Parathyroid adenoma (tissue), 2 donors: ENCODE measurements at regions not wholly inside any gene's neighbourhood (a gene's known extent, or its start where the extent isn't known, plus 50 kb on each side); places are given as distances from the start of the nearest gene placed in this dataset.

Source experiments
- H2AFZ ChIP-seq: fragments of 300-600 bp; sonication (generic); one replicate; pipeline ENCODE4 v1.7.0; 2017; ENCODE audit warnings: antibody characterized with exemption, mild to moderate bottlenecking
- H3K27ac ChIP-seq: fragments of 300-600 bp; sonication (generic); one replicate; pipeline ENCODE4 v1.7.0; 2017
- H3K27me3 ChIP-seq: fragments of 300-600 bp; sonication (generic); one replicate; pipeline ENCODE4 v1.7.0; 2017; ENCODE audit warnings: low read length; ENCODE audit not compliant: control insufficient read depth, insufficient read depth
- H3K36me3 ChIP-seq: fragments of 300-600 bp; sonication (generic); one replicate; pipeline ENCODE4 v1.7.0; 2017; ENCODE audit warnings: low read length; ENCODE audit not compliant: control insufficient read depth, insufficient read depth
- H3K4me1 ChIP-seq: fragments of 300-600 bp; sonication (generic); one replicate; pipeline ENCODE4 v1.7.0; 2017; ENCODE audit warnings: control low read depth
- H3K4me2 ChIP-seq: fragments of 300-600 bp; sonication (generic); one replicate; pipeline ENCODE4 v1.7.0; 2017; ENCODE audit warnings: low read length
- H3K4me3 ChIP-seq: fragments of 300-600 bp; sonication (generic); one replicate; pipeline ENCODE4 v1.7.0; 2017; ENCODE audit warnings: low read depth, low read length
- H3K79me2 ChIP-seq: fragments of 300-600 bp; sonication (generic); one replicate; pipeline ENCODE4 v1.7.0; 2017; ENCODE audit warnings: control low read depth
- H3K9ac ChIP-seq: fragments of 300-600 bp; sonication (generic); one replicate; pipeline ENCODE4 v1.7.0; 2017; ENCODE audit warnings: mild to moderate bottlenecking
- H3K9me3 ChIP-seq: fragments of 300-600 bp; sonication (generic); one replicate; pipeline ENCODE4 v1.7.0; 2017; ENCODE audit warnings: low read length; ENCODE audit not compliant: control insufficient read depth
- TF ChIP-seq, protein P1 (sequence below): fragments of 300-600 bp; sonication (generic); IDR thresholded peaks from one replicate; pipeline ENCODE4 v1.7.0; 2017; ENCODE audit warnings: antibody characterized with exemption, mild to moderate bottlenecking
- donor health status: primary hyperparathyroidism.

DNA sequence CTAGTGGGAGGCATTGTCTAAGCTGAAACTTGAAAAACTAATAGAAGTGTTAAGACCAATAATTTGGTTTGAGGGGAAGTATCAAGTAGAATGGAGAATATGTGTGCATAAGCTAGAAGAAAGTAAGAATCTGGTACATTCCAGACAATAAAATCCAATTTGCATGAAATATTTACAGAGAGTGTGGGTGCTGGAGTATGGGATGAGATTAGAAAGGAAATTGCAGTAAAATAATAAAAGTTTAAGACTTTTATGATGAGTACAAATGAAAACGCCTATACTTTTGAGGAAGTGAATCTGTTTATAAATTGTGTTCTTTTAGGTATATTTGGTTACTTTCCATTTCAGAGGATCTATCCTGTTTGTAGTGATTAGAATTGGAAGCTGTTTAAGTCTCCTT is 165.4 kb upstream of the TNC start:
- Histone ChIP-seq H3K36me3 (no peaks in the 10 kb centered on the region), H3K4me3 (no peak overlapping the region), H3K4me2 (no peak overlapping the region), H3K9ac (no peak overlapping the region), H3K27me3 (no peaks in the 10 kb centered on the region), H3K27ac (no peak overlapping the region), H3K4me1 (no peaks in the 10 kb centered on the region), H3K79me2 (no peaks in the 10 kb centered on the region), H2AFZ (no peak overlapping the region), H3K9me3 (no peaks in the 10 kb centered on the region)
- TF ChIP-seq, protein P1, sequence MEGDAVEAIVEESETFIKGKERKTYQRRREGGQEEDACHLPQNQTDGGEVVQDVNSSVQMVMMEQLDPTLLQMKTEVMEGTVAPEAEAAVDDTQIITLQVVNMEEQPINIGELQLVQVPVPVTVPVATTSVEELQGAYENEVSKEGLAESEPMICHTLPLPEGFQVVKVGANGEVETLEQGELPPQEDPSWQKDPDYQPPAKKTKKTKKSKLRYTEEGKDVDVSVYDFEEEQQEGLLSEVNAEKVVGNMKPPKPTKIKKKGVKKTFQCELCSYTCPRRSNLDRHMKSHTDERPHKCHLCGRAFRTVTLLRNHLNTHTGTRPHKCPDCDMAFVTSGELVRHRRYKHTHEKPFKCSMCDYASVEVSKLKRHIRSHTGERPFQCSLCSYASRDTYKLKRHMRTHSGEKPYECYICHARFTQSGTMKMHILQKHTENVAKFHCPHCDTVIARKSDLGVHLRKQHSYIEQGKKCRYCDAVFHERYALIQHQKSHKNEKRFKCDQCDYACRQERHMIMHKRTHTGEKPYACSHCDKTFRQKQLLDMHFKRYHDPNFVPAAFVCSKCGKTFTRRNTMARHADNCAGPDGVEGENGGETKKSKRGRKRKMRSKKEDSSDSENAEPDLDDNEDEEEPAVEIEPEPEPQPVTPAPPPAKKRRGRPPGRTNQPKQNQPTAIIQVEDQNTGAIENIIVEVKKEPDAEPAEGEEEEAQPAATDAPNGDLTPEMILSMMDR: no peak

DNA sequence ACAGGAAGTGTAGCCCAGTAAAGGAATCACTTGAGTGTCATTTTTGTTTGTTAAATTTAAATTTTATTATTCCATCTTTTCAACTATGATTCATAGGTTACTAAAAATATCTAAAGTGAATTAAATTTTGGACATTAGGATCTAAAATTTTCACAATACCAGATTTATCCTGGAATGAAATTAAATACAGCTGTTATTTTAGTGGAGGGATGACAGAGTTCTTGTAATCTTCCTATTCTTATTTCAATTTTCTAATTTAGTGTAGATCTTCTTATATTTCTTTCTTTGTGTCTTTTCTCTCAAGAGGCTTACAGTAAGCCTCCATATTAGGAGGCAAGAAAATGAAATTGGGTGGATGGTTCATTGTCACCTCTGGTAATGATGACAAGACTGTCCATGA is 167.9 kb upstream of the TNC start:
- no peak overlapping the region for H3K9ac ChIP-seq
- H3K79me2 ChIP-seq: no peaks in the 10 kb centered on the region
- H3K27me3 ChIP-seq: no peaks in the 10 kb centered on the region
- no peak overlapping the region for H3K27ac ChIP-seq
- no peak overlapping the region for H2AFZ ChIP-seq
- no peaks in the 10 kb centered on the region for H3K4me1 ChIP-seq
- H3K36me3 ChIP-seq: no peaks in the 10 kb centered on the region
- H3K4me3 ChIP-seq: no peak overlapping the region
- H3K9me3 ChIP-seq: no peaks in the 10 kb centered on the region
- TF ChIP-seq, protein P1: no peak
- H3K4me2 ChIP-seq: no peak overlapping the region

DNA sequence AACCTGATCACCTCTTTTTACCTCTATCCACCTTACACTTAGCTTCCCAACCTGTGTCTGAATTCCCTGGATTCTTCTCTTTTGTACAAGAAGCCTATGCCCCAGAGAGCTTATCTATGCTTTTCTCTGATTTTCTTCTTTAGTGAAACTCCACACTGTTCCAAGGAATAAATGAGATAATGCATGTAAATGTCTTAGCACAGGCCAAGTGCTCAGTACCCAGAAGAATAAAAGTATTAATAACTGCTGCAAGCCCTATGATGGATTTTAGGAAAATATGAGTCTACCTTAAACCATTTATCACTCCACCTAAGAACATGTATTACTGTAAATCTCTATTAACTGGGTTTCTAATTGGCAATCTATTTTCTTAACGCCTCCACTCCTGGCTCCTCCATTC is 168.5 kb upstream of the TNC start:
- Histone ChIP-seq H3K4me3 (no peak overlapping the region), H3K27ac (no peak overlapping the region), H3K36me3 (no peaks in the 10 kb centered on the region), H3K4me1 (no peaks in the 10 kb centered on the region), H3K27me3 (no peaks in the 10 kb centered on the region), H2AFZ (no peak overlapping the region), H3K9ac (no peak overlapping the region), H3K4me2 (no peak overlapping the region), H3K79me2 (no peaks in the 10 kb centered on the region), H3K9me3 (no peaks in the 10 kb centered on the region)
- TF ChIP-seq, protein P1: no peak

- no peak overlapping the region for H2AFZ ChIP-seq
- TF ChIP-seq, protein P1: no peak
- no peaks in the 10 kb centered on the region for H3K27me3 ChIP-seq
- H3K4me2 ChIP-seq: no peak overlapping the region
- no peaks in the 10 kb centered on the region for H3K36me3 ChIP-seq
- H3K9me3 ChIP-seq: no peaks in the 10 kb centered on the region
- no peak overlapping the region for H3K9ac ChIP-seq
- no peaks in the 10 kb centered on the region for H3K4me1 ChIP-seq
- H3K27ac ChIP-seq: no peak overlapping the region
- no peak overlapping the region for H3K4me3 ChIP-seq
- no peaks in the 10 kb centered on the region for H3K79me2 ChIP-seq
Measured at GRCh38 chr9:115289757-115290208, 171.8 kb upstream of the TNC start.

- no peak overlapping the region for H3K4me3 ChIP-seq
Measured at GRCh38 chr9:115291841-115292240, 173.9 kb upstream of the TNC start.

More at GRCh38 chr9:115291841-115292240, 173.9 kb upstream of the TNC start:
- Histone ChIP-seq H3K9ac (no peak overlapping the region), H2AFZ (no peak overlapping the region), H3K27me3 (no peaks in the 10 kb centered on the region), H3K4me1 (no peaks in the 10 kb centered on the region), H3K36me3 (no peaks in the 10 kb centered on the region), H3K27ac (no peak overlapping the region), H3K9me3 (no peaks in the 10 kb centered on the region), H3K79me2 (no peaks in the 10 kb centered on the region), H3K4me2 (no peak overlapping the region)
- TF ChIP-seq, protein P1: no peak
